ENCODE measurements at regions not wholly inside any gene's neighbourhood (a gene's known extent, or its start where the extent isn't known, plus 50 kb on each side); places are given as distances from the start of the nearest gene placed in this dataset.

DNA sequence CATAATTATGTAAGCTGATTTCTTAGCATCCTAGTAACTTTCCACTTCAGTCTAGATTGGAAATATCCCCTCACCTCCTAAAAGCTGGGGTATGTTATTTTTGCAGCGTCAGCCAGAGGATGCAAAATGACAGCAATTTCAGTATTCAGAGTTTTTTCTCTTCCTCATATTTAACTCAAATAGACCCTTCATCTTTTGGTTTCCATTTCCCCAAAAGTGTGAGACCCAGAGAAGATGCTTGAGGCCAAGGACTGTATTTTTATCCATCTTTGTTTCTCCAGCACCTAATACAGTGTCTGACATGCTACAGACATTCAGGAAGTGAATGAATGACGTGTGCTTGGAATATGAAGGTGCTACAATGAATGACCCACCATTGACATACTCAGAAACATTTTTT is 75.5 kb upstream of the RANBP3L start:
- TF ChIP-seq ZNF70 (CRISPR knock-in tag; IDR thresholded peaks at IDR 0.05) (no peak), ZC3H10 (CRISPR knock-in tag; IDR thresholded peaks at IDR 0.05) (no peak), ARNTL (CRISPR knock-in tag; IDR thresholded peaks at IDR 0.05; ENCODE audit: borderline replicate concordance, low read depth) (no peak), OSR1 (CRISPR knock-in tag; IDR thresholded peaks at IDR 0.05) (no peak), ZNF565 (CRISPR knock-in tag; conservative IDR thresholded peaks at IDR 0.05; ENCODE audit: low read depth) (no peak), BACH2 (CRISPR knock-in tag; IDR thresholded peaks at IDR 0.05; ENCODE audit: borderline replicate concordance) (no peak), ZFP3 (CRISPR knock-in tag; IDR thresholded peaks at IDR 0.05) (no peak), SNAI2 (CRISPR knock-in tag; IDR thresholded peaks at IDR 0.05) (no peak)
- TF ChIP-seq, protein P1, sequence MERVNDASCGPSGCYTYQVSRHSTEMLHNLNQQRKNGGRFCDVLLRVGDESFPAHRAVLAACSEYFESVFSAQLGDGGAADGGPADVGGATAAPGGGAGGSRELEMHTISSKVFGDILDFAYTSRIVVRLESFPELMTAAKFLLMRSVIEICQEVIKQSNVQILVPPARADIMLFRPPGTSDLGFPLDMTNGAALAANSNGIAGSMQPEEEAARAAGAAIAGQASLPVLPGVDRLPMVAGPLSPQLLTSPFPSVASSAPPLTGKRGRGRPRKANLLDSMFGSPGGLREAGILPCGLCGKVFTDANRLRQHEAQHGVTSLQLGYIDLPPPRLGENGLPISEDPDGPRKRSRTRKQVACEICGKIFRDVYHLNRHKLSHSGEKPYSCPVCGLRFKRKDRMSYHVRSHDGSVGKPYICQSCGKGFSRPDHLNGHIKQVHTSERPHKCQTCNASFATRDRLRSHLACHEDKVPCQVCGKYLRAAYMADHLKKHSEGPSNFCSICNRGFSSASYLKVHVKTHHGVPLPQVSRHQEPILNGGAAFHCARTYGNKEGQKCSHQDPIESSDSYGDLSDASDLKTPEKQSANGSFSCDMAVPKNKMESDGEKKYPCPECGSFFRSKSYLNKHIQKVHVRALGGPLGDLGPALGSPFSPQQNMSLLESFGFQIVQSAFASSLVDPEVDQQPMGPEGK (CRISPR knock-in tag; IDR thresholded peaks at IDR 0.05; ENCODE audit: borderline replicate concordance): no peak
- TF ChIP-seq, protein P2, sequence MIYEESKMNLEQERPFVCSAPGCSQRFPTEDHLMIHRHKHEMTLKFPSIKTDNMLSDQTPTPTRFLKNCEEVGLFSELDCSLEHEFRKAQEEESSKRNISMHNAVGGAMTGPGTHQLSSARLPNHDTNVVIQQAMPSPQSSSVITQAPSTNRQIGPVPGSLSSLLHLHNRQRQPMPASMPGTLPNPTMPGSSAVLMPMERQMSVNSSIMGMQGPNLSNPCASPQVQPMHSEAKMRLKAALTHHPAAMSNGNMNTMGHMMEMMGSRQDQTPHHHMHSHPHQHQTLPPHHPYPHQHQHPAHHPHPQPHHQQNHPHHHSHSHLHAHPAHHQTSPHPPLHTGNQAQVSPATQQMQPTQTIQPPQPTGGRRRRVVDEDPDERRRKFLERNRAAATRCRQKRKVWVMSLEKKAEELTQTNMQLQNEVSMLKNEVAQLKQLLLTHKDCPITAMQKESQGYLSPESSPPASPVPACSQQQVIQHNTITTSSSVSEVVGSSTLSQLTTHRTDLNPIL (CRISPR knock-in tag; IDR thresholded peaks at IDR 0.05; ENCODE audit: low read depth): no peak
